NCI-H128 (cell line): ENCODE measurements at regions not wholly inside any gene's neighbourhood (a gene's known extent, or its start where the extent isn't known, plus 50 kb on each side); places are given as distances from the start of the nearest gene placed in this dataset.
"Not testable (repeated sequence)": the region's sequence is repeated elsewhere in the genome, so short reads cannot be mapped to it uniquely, and the experiment has no call there.

Experiments used
- DNase-seq: peaks from one replicate; lab custom pipeline; 2025; ENCODE audit not compliant: unreplicated experiment; lab: John Stamatoyannopoulos, UW

DNA sequence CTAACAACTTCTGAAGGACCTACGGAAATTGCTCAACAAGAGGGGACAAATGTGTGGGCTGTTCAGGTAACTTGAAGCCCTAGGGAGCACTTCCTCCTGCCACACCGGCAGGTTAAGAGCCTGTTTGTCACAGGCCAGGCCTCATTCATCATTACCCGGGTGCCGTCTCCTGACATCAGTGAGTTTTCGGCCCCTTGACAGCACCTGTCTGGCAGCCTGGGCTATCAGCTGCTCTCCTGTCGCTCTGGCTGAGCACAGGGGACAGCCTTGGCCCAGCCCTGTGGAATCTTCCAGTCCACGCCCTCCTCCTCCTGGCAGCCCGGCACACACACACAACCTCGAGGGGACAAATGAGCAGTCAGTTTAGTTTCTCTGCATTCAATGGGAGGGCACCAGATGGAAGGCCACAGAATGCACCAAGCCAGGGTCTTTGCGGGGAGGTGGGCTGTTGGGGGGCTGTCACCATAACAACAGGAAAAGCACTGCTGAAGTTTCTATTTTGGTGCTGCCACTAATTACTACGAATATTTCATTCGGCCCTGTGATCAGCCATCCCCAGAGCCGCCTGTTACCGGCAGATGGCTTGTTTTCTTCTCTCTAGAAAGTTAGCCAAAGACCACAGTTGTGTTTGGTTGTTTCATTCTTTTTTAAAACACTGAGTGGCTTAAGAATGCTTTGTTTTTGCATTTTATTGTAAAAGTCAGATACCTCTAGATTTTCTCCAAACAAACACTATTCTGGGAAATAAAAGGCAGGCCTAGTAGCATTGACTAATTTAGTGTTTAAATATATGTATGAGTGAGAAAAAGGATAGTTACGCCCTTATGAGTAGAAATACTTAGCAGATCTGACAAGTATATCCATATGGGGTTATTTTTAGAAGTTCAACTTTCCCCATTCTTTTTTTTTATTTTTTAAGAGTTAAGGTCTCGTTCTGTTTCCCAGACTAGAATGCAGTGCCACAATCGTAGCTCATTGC, 189.9 kb upstream of the NDUFV2 start:
- DNase-seq: no peak

DNA sequence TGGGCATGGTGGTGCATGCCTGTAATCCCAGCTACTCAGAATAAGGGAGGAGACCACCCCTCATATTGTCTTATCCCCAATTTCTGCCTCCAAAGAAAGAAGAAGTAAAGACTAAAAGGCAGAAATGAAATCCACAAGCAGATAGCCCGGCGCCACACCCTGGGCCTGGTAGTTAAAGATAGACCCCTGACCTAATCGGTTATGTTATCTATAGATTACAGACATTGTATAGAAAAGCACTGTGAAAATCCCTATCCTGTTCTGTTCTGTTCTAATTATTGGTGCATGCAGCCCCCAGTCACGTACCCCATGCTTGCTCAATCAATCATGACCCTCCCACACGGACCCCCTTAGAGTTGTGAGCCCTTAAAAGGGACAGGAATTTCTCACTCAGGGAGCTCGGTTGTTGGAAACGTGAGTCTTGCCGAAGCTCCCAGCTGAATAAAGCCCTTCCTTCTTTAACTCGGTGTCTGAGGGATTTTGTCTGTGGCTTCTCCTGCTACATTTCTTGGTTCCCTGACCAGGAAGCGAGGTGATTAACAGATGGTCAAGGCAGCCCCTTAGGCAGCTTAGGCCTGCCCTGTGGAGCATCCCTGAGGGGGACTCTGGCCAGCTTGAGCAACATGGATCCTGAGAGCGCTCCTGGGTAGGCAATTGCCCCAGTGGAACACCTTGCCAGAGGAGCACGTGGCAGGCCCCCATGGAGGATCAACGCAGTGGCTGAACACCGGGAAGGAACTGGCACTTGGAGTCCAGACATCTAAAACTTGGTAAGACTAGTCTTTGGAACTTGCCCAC, 188.7 kb upstream of the NDUFV2 start:
- DNase-seq: not testable (repeated sequence)

DNA sequence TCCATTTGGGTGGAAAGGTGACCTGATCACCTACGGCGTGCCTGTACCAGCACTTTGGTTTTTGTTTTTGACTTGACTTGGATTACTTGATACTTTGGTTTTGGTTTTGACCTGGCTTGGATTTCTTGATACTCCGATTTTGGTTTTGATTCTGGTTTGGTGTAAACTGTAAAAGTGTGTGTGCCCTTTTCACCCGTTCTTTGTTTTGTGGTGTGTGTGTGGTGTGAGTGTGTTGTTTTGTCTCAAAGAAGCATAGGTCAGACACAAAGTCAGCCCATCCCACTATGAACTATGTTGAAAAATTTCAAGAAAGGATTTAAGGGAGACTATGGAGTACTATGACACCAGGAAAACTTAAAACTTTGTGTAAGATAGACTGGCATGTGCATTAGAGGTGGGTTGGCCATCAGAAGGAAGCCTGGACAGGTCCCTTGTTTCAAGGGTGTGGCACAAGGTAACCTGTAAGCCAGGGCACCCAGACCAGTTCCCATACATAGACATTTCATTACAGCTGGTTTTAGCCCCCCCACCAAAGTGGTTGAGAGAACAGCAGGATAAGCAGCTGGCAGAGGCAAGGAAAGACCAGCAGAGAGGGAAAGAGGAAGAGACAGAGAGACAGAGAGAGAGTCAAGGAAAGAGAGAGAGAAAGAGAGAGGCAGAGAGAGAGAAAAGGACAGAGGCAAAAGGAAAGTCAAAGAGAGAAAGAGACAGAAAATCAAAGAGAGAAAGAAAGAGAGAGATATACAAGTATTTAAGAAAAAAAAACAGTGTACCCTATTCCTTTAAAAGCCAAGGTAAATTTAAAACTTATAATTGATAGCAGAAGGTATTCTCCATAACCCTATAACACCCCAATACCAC, 187.9 kb upstream of the NDUFV2 start:
- not testable (repeated sequence) for DNase-seq

DNA sequence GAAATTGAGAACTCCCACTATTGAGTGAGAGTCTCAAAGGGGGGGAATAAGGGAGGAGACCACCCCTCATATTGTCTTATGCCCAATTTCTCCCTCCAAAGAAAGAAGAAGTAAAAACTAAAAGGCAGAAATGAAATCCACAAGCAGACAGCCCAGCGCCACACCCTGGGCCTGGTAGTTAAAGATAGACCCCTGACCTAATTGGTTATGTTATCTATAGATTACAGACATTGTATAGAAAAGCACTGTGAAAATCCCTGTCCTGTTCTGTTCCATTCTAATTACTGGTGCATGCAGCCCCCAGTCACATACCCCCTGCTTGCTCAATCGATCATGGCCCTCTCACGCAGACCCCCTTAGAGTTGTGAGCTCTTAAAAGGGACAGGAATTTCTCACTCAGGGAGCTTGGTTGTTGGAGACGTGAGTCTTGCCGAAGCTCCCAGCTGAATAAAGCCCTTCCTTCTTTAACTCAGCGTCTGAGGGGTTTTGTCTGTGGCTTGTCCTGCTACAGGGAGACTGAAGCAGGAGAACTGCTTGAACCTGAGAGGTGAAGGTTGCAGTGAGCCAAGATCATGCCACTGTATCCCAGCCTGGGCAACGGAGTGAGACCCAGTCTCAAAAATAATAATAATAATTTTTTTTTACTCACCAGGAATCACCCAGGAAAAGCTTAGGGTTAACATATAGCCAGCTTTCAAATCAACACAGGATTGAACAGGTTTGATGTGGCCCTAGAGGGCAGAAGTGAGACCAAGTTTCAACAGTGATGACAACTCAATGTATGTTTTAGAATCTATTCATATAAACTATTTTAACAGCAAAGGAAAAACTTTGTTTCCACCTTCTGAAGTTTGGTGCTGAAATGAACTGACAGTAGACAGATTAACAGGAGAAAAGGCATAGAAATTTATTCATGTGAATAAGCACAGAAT, 181.4 kb upstream of the NDUFV2 start:
- DNase-seq: not testable (repeated sequence)

DNA sequence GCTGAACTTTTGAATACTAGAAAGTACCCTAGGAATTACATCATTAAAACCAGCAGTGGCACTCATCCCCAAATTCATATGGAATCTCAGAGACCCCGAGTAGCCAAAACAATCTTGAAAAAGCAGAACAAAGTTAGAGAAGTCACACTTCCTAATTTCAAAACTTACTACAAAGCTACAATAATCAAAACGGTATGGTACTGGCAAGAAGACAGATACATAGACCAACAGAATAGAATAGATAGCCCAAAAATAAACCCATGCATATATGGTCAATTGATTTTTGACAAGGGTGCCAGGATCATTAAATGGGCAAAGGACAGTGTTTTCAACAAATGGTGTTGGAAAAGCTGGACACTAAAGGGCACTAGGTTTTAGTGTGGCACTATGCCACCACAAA, 176.0 kb upstream of the NDUFV2 start:
- no peak for DNase-seq

DNA sequence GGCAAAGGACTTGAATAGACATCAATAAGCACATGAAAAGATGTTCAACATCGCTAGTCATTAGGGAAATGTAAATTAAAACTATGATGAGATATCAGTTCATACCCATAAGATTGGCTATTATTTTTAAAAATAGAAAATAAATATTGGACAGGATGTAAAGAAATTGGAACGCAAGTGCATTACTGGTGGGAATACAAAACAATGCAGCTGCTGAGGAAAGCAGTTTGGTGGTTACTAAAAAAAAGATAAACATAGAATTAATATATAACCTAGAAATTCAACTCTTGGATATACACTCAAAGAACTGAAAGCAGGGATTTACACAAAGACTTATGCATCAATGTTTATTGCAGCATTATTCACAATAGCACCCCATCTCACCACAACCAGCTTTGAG, 174.5 kb upstream of the NDUFV2 start:
- DNase-seq: no peak

DNA sequence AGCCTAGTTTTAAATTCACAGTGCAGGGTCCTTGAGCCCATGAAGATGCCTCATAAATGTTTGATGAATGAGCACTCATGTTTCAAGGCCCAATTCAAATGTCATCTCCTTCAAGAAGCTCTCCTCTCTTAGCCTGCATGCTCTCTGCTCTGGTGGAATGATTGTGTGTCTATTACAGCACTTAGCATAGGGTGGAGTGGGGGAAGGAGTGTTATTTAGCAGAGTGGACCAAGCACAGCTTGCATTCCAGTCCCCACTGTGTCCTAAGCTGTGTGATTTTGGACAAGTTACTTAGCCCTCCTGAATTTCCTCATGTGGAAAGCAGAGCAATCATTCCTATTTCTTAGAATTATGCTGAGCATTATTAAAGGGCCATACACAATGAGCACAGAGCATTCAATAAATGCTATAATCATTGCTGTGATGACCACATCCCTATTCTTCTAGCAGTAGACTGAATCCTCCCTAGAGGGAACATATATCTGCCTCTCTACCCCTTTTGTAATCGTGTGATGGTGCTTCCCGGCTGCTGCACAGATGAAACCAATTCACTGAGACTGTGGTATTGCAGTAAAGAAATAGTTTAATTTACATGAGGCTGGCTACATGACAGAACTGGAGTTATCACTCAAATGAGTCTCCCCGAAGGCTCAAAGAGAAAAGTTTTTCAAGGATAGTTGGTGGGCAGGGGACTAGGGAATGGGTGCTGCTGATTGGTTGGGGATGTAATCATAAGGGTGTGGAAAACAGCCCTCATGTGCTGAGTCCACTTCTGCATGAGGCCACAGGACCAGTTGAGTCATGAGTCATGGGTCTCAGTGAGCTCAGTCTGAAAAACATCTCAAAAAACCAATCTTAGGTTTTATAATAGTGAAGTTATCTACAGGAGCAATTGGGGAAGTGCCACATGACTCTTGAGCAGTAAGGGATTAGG, 173.4 kb upstream of the NDUFV2 start:
- no peak for DNase-seq

DNA sequence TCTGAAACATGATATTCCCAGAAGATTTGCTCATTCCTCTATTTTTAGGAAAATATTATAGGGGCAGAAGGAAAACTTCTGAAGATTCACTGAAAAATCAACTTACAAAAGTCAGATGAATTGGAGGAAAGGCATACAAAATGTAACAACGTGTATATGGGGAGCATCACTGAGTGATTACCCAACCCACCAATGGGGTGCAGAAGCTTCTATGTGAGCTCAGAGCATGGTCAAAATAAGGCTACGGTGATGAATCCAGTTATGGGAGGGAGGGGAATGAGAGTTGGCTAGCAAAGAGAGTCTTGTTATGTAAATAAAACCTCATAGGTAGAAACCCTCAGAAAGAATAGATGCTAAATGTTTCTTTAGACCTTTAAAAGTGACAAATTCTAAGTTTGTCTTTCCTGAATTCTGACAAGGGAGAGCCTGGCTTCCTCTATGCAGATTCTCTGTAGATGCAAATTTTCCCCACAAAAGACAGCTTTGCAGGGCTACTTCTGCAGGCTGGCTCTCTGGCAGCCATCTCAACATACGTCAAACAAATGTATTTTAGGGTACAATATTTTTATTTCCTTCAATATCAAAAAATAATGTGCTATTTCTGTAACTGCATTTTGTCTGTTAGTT, 171.4 kb upstream of the NDUFV2 start:
- DNase-seq: no peak

DNA sequence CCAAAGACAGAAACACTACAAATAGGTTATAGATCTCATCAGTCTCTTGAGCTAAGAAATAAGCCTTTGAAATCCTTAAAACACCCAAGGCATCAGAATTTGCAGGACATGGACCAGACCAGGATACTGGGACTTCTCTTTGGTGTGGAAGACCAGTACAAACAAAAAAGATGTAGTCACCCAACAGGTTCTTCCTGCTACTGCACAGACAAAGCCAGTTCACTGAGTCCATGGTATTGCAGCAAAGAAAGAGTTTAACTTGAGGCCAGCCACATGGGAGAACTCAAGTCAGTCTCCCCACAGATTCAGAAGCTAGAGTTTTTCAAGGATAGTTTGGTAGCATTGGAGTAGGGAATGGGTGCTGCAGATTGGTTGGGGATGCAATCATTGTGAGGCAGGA, 169.6 kb upstream of the NDUFV2 start:
- DNase-seq: no peak

DNA sequence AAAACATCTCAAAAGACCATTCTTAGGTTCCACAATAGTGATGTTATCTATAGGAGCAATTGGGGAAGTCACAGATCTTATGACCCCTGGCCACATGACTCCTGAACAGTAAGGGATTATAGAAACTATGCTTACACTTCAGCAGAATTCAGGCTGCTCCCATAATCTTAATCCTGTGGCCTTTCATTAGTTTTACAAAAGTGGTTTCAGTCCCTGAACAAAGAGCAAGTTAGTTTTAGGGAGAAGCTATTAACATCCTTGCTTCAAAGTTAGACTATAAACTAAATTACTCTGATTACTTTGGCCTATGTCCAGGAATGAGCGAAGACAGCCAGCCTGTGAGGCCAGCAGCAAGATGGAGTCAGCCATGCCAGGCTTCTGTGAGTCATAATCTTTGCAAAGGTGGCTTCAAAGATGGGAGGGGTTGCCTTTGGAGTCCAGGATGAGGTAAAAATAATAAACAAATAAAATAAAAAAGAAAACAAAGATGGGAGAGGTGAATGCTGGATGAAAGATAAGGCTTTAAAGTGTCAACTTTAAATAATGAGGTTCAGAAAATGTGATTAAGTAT, 168.7 kb upstream of the NDUFV2 start:
- no peak for DNase-seq

DNA sequence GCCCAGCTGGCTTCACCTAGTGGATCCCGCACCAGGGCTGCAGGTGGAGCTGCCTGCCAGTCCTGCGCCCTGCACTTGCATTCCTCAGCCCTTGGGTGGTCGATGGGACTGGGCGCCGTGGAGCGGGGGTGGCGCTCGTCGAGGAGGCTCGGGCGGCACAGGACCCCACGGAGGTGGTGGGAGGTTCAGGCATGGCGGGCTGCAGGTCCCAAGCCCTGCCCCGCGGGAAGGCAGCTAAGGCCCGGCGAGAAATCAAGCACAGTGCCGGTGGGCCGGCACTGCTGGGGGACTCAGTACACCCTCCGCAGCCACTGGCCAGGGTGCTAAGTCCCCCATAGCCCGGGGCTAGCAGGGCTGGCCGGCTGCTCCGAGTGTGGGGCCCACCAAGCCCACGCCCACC, 167.2 kb upstream of the NDUFV2 start:
- DNase-seq: not testable (repeated sequence)

DNA sequence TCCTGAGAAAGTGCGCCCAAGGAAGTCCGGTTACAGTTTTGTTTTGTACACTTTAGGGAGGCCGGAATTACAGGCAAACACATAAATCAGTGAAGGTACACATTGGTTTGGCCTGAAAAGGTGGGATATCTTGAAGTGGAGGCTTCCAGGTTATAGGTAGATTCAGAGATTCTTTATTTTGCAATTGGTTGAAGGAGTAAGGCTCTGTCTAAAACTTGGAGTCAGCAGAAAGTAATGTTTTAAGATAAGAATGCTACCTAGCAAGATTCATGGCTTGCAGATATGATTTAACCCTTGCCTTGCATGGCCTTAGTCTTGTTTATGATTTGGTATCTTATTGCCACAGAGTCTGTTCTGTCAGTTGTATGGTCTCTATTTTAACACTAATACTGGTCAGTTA, 165.9 kb upstream of the NDUFV2 start:
- DNase-seq: no peak

DNA sequence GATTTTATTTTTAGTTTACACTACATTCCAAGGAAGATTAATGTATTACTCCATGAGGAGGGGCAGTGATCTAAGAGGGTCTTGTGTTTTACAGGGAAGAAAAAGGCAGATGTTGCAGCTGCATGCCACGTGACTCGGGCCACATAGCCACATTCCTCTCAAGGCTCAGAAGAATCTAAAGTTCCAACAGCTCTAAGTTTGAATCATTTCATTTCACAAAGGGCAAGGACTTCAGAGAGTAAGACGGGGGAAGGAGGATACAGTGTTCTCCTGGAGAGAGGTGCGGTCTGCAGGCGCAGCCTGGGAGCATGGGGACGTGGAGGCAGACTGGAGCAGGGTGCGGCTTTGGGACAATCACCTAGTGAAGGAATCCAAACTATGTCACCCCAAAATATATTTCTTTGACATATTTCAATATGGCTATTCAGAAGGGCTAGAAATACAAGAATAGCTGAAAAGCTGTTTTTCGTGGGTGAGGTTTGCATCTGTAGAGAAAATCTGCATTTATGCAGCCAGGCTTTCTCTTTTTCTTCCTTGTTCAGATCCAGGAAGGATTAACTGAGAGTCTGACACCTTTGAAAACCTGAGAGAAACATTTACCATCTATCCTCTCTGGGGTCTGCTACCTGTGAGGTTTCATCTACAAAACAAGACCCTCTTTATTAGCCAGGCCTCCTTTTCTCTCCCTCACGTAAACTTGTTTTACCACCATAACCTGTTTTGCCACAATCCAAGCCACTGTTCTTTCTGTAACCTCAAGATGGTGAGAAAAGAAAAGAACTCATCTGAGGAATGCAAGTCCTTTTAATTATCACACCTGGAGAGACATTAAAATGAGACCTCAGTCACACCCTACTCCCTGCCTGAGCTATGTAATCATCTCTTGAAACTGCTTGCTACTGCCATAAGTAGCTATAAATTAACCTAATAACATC, 165.1 kb upstream of the NDUFV2 start:
- DNase-seq: no peak

DNA sequence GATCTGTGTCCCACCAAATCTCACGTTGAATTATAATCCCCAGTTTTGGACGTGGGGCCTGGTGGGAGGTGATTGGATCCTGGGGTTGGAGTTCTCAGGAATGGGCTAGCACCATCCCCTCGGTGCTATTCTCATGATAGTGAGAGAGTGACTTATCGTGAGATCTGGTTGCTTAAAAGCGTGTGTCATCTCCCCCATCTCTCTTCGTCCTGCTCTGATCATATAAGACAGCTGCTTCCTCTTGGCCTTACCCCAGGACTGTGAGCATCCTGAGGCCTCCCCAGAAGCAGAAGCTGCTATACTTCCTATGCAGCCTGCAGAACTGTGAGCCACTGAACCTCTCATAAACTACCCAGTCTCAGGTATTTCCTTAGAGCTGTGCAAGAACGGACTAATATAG, 163.7 kb upstream of the NDUFV2 start:
- DNase-seq: no peak

DNA sequence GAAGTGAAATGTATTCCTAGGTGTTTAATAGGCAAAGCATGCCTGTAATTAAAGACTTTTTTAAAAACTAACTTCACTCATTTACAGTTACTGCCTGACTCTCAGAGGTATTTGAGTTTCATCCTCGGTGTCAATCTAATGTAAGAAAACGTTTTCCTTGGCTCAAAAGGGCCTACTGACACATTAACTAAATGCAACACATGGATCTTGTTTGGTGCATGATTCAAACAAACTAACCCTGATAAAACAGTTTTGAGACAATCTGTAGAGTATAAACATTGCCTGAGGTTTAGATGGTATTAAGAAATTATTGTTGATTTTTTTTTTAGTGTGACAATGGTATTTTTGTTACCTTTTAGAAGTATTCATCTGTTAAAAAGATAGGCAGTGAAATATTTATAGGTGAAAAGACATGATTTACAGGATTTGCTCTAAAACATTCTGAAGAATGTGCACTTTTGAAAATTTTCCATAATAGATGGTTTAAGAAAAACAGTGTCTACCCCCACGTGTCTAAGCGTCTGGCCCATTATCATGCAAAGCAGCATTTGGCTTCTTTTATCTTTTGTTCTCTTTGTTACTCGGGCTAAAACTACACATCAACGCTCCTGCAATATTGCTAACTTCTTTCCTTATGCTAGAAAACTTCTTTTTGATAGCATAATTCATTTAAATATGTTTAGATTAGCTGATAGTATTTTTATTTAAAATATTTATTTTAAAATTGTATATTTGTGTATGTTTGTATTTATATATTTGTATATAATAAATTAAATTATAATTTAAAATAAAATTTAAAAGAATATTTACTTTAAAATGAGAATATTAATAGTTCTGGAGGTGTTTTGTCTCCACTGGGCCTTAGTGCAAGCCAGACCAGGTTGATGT, 160.2 kb upstream of the NDUFV2 start:
- DNase-seq: no peak

DNA sequence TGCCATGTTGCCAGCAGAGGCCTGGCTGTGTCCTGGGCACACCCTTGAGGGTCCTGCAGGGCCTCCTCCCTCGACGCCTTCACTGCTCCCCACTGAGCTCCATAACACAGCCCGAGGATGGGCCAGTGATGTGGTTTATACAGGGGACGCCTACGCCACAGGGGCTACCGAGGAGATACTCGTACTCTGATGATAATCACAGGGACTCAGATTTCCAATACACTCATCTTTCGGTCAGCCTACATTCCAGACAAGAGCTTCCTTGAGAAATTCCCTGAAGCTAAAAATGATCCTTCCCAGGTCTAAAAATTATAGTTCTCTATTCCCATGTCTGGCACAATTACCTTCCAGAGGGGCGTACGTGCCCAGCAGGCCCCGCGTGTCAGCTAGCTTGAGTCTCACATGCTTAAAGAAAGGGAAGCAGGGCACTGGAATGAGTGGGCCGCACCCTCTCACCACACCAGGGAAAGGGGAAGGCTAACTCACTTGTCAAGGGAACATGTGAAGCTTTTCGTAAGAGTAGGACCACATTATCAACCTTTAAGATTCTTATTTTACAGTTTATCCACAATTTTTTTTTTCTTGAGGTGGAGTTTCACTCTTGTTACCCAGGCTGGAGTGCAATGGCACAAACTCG, 159.5 kb upstream of the NDUFV2 start:
- no peak for DNase-seq
